HEK293T (cell line): ENCODE measurements at regions not wholly inside any gene's neighbourhood (a gene's known extent, or its start where the extent isn't known, plus 50 kb on each side); places are given as distances from the start of the nearest gene placed in this dataset.

Experiments used
- CTBP1 ChIP-seq: fragments of 450-650 bp; IDR thresholded peaks from 2 replicates; pipeline ENCODE4 v1.6.1; 2016; ENCODE audit warnings: borderline replicate concordance
- FOXA1 ChIP-seq: fragments of 450-650 bp; IDR thresholded peaks from 2 replicates; pipeline ENCODE4 v1.6.1; 2016; ENCODE audit warnings: mild to moderate bottlenecking
- FOXK2 ChIP-seq: fragments of 450-650 bp; IDR thresholded peaks from 2 replicates; pipeline ENCODE4 v1.6.1; 2016; ENCODE audit warnings: mild to moderate bottlenecking
- FOXM1 ChIP-seq: fragments of 450-650 bp; IDR thresholded peaks from 2 replicates; pipeline ENCODE4 v1.6.1; 2017; ENCODE audit warnings: mild to moderate bottlenecking, borderline replicate concordance
- HDGF ChIP-seq: fragments of 450-650 bp; IDR thresholded peaks from 2 replicates; pipeline ENCODE4 v1.6.1; 2017; ENCODE audit warnings: antibody characterized with exemption, borderline replicate concordance
- L3MBTL2 ChIP-seq: fragments of 450-650 bp; conservative IDR thresholded peaks from 2 replicates; pipeline ENCODE4 v1.6.1; 2016; ENCODE audit warnings: mild to moderate bottlenecking
- NFRKB ChIP-seq: fragments of 450-650 bp; IDR thresholded peaks from 2 replicates; pipeline ENCODE4 v1.6.1; 2016; ENCODE audit warnings: mild to moderate bottlenecking, moderate library complexity
- PKNOX1 ChIP-seq: fragments of 450-650 bp; IDR thresholded peaks from 2 replicates; pipeline ENCODE4 v1.6.1; 2016
- SP1 ChIP-seq: fragments of 450-650 bp; IDR thresholded peaks from 2 replicates; pipeline ENCODE4 v1.6.1; 2017
- TARDBP ChIP-seq: fragments of 450-650 bp; IDR thresholded peaks from 2 replicates; pipeline ENCODE4 v1.6.1; 2016
- ZNF384 ChIP-seq: fragments of 450-650 bp; IDR thresholded peaks from 2 replicates; pipeline ENCODE4 v1.6.1; 2016

- TF ChIP-seq SP1 = no peak
- no peak for TF ChIP-seq FOXM1
- TF ChIP-seq NFRKB = no peak
- TF ChIP-seq FOXK2 = no peak
- TF ChIP-seq PKNOX1 = no peak
- TF ChIP-seq HDGF = no peak
- no peak for TF ChIP-seq L3MBTL2
- no peak for TF ChIP-seq CTBP1
- TF ChIP-seq FOXA1 = no peak
- no peak for TF ChIP-seq ZNF384
- no peak for TF ChIP-seq TARDBP
Observed at GRCh38 chr4:126633306-126633705, 999.5 kb upstream of the INTU start.
